K562 (cell line): ENCODE measurements at regions not wholly inside any gene's neighbourhood (a gene's known extent, or its start where the extent isn't known, plus 50 kb on each side); places are given as distances from the start of the nearest gene placed in this dataset.

Experiments used
- ATAC-seq: fragments of 200-7000 bp; cut with Tn5 transposase; 3 replicates; pipeline ENCODE4 v1.9.1; 2020; ENCODE audit warnings: moderate library complexity
- BruUV-seq: library from RNA; stranded (reverse); fragments of 400-500 nt; replicated peaks from 2 replicates; lab custom pipeline; 2021; lab: Mats Ljungman, UMichigan
- CTCF ChIA-PET: fragments of 300-600 bp; formaldehyde crosslinking; extraction: SDS; loops from one replicate; lab custom pipeline; 2021; ENCODE audit warnings: low intra/inter-chr PET ratio; lab: Yijun Ruan, JAX
- POLR2A ChIA-PET: fragments of 300-600, 350-650 bp; sonication (Branson Sonifier 250); formaldehyde crosslinking; extraction: SDS; loops from one replicate; lab custom pipeline; 2021; ENCODE audit warnings: antibody characterized with exemption, inconsistent platforms; lab: Yijun Ruan, JAX
- DNase-seq, 4 experiments: peaks; one replicate each; pipeline versions ENCODE4 v3.0.0 to v3.0.0-alpha.2; 2011 to 2018; ENCODE audit warnings: low spot score in 3 of 4, mixed read lengths in 3 of 4; ENCODE audit errors: extremely low read depth in 1 of 4
- FAIRE-seq: peaks from 2 replicates; lab custom pipeline; 2011; peaks lifted over from hg19 to GRCh38; lab: Jason Lieb, UNC
- H2AFZ ChIP-seq: 2 replicates; pipeline ENCODE4 v1.6.0; 2011; ENCODE audit warnings: low read depth, low read length, control low read depth, inconsistent platforms
- H3K27ac ChIP-seq: fragments of 200-600 bp; 3 replicates; pipeline ENCODE4 v1.8.0; 2011; ENCODE audit warnings: low read depth, mild to moderate bottlenecking, control low read depth, inconsistent platforms, low read length, moderate library complexity, mixed read lengths; ENCODE audit errors: extremely low read depth
- H3K27me3 ChIP-seq, 2 experiments: fragments of 300-600 bp in 1 of 2; 2 replicates in 1 of 2; 3 replicates in 1 of 2; pipeline versions ENCODE4 v1.6.0 to v1.8.0; 2011; ENCODE audit warnings: inconsistent platforms in 2 of 2, low read length in 2 of 2, mild to moderate bottlenecking in 1 of 2, mixed read lengths in 1 of 2, moderate library complexity in 1 of 2; ENCODE audit not compliant: control insufficient read depth in 2 of 2, insufficient read depth in 2 of 2
- H3K36me3 ChIP-seq: fragments of 300-600 bp; 3 replicates; pipeline ENCODE4 v1.8.0; 2011; ENCODE audit warnings: mild to moderate bottlenecking, low read length, inconsistent platforms; ENCODE audit not compliant: control insufficient read depth, insufficient read depth
- H3K4me1 ChIP-seq, 2 experiments: fragments of 200-600 bp in 1 of 2; replicated peaks in 1 of 2; 2 replicates in 1 of 2; 3 replicates in 1 of 2; pipeline versions ENCODE4 v1.5.1 to v1.8.0; 2011; ENCODE audit warnings: inconsistent platforms in 2 of 2, low read length in 2 of 2, mild to moderate bottlenecking in 1 of 2, mixed read lengths in 1 of 2, moderate library complexity in 1 of 2; ENCODE audit not compliant: control insufficient read depth in 2 of 2, insufficient read depth in 2 of 2
- H3K4me2 ChIP-seq: 2 replicates; pipeline ENCODE4 v1.6.1; 2011; ENCODE audit warnings: low read length, control low read depth, inconsistent platforms, mixed read lengths; ENCODE audit not compliant: insufficient read depth
- H3K4me3 ChIP-seq: fragments of 200-600 bp; sonication (generic), shearing (Covaris generic); 2 replicates; pipeline ENCODE4 v1.5.1; 2016; ENCODE audit warnings: control low read depth, inconsistent platforms
- H3K79me2 ChIP-seq: fragments of 200-600 bp; 3 replicates; pipeline ENCODE4 v1.8.0; 2011; ENCODE audit warnings: low read length, inconsistent platforms; ENCODE audit not compliant: control insufficient read depth, insufficient read depth
- H3K9ac ChIP-seq, 2 experiments: 2 replicates each; pipeline versions ENCODE4 v1.6.0 to v1.6.1; 2011; ENCODE audit warnings: low read depth in 2 of 2, low read length in 2 of 2, control low read depth in 1 of 2, inconsistent platforms in 1 of 2, mild to moderate bottlenecking in 1 of 2, mixed read lengths in 1 of 2; ENCODE audit not compliant: insufficient read depth in 1 of 2
- H3K9me1 ChIP-seq: one replicate; pipeline ENCODE4 v1.6.0; 2011; ENCODE audit warnings: inconsistent platforms, mild to moderate bottlenecking, low read length, moderate library complexity; ENCODE audit not compliant: control insufficient read depth, insufficient read depth
- H3K9me3 ChIP-seq: replicated peaks from 2 replicates; pipeline ENCODE4 v1.5.1; 2011; ENCODE audit warnings: low read depth, low read length, inconsistent platforms; ENCODE audit not compliant: control insufficient read depth, insufficient read depth
- H4K20me1 ChIP-seq: replicated peaks from 2 replicates; pipeline ENCODE4 v1.6.1; 2011; ENCODE audit warnings: low read length, inconsistent platforms, mixed read lengths; ENCODE audit not compliant: control insufficient read depth, insufficient read depth
- ADNP ChIP-seq: fragments of 200-800 bp; sonication (Bioruptor generic); IDR thresholded peaks from 2 replicates; pipeline ENCODE4 v1.6.1; 2016; ENCODE audit warnings: missing genetic modification characterization, missing compliant biosample characterization
- BRCA1 ChIP-seq, 2 experiments: fragments of 450-650 bp in 1 of 2; sonication (generic) in 1 of 2; formaldehyde crosslinking in 1 of 2; IDR thresholded peaks; 2 replicates each; pipeline versions ENCODE4 v1.5.0 to v1.6.1; 2017 to 2020; ENCODE audit warnings: mild to moderate bottlenecking in 1 of 2, missing genetic modification reagents in 1 of 2
- HIVEP1 ChIP-seq: fragments of 250-450 bp; sonication (Bioruptor Pico); IDR thresholded peaks from 2 replicates; pipeline ENCODE4 v1.4.0; 2020; ENCODE audit warnings: mild to moderate bottlenecking
- KDM4B ChIP-seq, 2 experiments: fragments of 450-650 bp in 1 of 2; sonication (generic) in 1 of 2; IDR thresholded peaks; 2 replicates each; pipeline ENCODE4 v1.6.1; 2016 to 2017; ENCODE audit warnings: borderline replicate concordance in 2 of 2, antibody characterized with exemption in 1 of 2, low read depth in 1 of 2, mild to moderate bottlenecking in 1 of 2
- MAFF ChIP-seq: IDR thresholded peaks from 2 replicates; pipeline ENCODE4 v1.6.1; 2012; ENCODE audit warnings: low read length, improper control_type of control experiment
- RUNX1 ChIP-seq: sonication (generic); IDR thresholded peaks from 2 replicates; pipeline ENCODE4 v1.6.1; 2016; ENCODE audit warnings: antibody characterized with exemption, low read depth
- ZZZ3 ChIP-seq: fragments of 450-650 bp; IDR thresholded peaks from 2 replicates; pipeline ENCODE4 v1.6.1; 2016; ENCODE audit warnings: antibody characterized with exemption, mild to moderate bottlenecking, moderate library complexity
- in situ Hi-C: fragments of 300-500 bp; cut with MboI; formaldehyde crosslinking; loops from 4 replicates; pipeline ENCODE4 v1.15.0; 2018; ENCODE audit warnings: inconsistent platforms, mixed read lengths
- intact Hi-C: fragments of 100-400 bp; cut with micrococcal nuclease; formaldehyde crosslinking; loops from 2 replicates; pipeline ENCODE4 v1.14.2; 2022

- TF ChIP-seq ADNP (tag) (no peak), MAFF (no peak), BRCA1 (IDR thresholded peaks at IDR 0.05) (no peak), BRCA1 (CRISPR knock-in tag; IDR thresholded peaks at IDR 0.05) (no peak), RUNX1 (no peak)
These were observed 676.3 kb downstream of the IRS1 start (continued) for GRCh38 chr2:226123300-226123699.

GRCh38 chr2:226122041-226122440, 677.6 kb downstream of the IRS1 start:
- H2AFZ ChIP-seq = no peak overlapping the region
- ChIA-PET CTCF (no interaction called here), POLR2A (no interaction called here)
- no peak for FAIRE-seq
- no peak overlapping the region for H3K27ac ChIP-seq
- H3K4me1 ChIP-seq = no peaks in the 10 kb centered on the region
- in situ Hi-C loops (no loop called here), intact Hi-C loops (no loop called here)
- no peak overlapping the region for H3K9ac ChIP-seq
- no peak for ATAC-seq
- no peaks in the 10 kb centered on the region for H3K36me3 ChIP-seq
- H3K27me3 ChIP-seq = no peaks in the 10 kb centered on the region
- H3K4me2 ChIP-seq = no peak overlapping the region
- TF ChIP-seq ZZZ3 (no peak), KDM4B (IDR thresholded peaks at IDR 0.05; ENCODE audit: borderline replicate concordance in 2 of 2, low read depth in 1 of 2) (no peak), HIVEP1 (CRISPR knock-in tag) (no peak)
- no peaks in the 10 kb centered on the region for H3K9me3 ChIP-seq
- no peak overlapping the region for H3K4me3 ChIP-seq
- H4K20me1 ChIP-seq = no peaks in the 10 kb centered on the region
- no peaks in the 10 kb centered on the region for H3K79me2 ChIP-seq
- BruUV-seq = no TSS peak
- H3K9me1 ChIP-seq = no peaks in the 10 kb centered on the region
- no peak for DNase-seq
